NCI-H446 (cell line): ENCODE measurements at regions not wholly inside any gene's neighbourhood (a gene's known extent, or its start where the extent isn't known, plus 50 kb on each side); places are given as distances from the start of the nearest gene placed in this dataset.

Experiments
- DNase-seq, 2 experiments: peaks; one replicate each; lab custom pipeline; 2025; lab: John Stamatoyannopoulos, UW

DNA sequence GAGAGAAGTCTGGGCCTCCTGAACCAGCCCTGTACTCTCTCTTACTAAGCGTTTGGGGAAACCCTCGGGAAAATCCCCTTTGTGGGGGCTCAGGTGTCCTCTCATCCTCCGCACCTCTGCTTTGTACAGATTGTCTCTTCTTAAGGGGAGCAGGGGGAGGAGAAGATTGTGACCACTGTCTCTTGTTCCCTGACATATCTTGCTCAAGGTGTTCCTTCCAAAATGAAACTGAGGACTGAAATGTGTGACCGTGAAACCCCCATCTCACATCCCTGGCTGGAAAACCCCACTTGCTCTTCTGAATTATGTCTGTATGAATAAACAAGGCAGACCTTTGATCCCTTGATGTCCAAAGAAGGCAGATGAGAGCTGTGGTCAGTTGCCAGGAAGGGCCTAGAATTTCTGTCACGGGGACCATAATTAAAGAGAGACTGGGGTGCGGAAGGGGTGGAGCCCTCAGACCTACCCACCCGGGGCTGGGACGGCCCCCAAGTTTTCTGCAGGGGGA is 369.8 kb downstream of the AACS start:
- DNase-seq: no peak

DNA sequence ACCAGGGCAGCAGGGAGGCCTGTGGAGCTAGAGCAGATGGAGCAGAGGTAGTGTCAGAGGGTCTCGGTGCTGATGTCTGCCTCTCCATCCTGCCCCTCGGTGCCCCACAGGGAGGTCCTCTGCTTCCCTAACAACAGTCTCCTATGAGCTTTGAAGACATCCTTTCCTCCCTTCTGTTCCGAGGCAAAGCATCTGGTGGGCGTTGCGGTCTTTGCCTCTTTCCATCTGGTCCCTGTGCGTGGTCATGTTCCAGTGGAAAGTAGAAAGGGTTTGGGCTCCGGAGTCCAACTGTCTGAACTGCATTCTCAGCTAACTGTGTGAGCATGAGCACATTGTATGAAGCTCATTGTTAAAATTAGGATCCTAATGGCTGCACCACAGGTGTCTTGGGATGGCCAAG is 370.6 kb downstream of the AACS start:
- no peak for DNase-seq

- no peak for DNase-seq
These were observed 371.5 kb downstream of the AACS start for GRCh38 chr12:125436686-125437085.

GRCh38 chr12:125440399-125440798 is 375.2 kb downstream of the AACS start:
- no peak for DNase-seq

- DNase-seq: no peak
These were observed 378.1 kb downstream of the AACS start for GRCh38 chr12:125443341-125443740.

DNA sequence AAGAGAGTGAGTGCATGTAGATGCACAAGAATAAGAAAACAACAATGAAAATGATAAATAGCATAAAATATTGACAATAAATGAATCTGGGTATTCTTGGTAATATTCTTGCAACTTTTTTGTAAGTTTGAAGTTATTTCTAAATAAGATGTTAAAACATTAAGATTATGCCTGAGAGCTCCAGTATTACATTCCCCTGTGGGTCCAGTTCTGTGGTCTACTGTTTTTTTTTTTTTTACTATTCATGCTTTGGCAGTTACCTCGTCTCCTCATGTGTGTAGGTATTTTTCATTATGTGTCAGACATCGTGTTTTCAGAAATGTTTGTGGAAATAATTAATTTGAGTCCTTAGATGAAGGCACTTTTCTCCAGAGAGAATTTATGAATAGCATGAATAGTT is 386.2 kb downstream of the AACS start:
- no peak for DNase-seq

DNA sequence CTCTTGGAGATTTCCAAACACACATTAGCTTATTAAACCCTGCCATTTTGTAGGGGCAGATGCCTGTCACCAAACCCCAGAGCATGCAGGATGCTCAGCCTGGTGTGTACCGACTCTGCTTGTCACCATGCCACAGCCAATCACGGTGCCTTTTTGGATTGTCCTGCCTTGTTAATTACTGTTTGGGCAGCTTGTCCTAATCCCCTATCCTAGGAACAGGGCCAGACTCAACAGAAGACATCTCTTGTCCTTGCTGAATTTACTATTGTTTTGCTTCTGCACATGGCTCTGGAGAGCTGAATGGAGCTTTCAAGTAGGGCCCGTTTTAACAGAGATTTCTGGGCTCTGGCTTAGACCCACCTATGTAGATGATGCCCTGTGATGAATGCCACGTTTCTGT is 388.5 kb downstream of the AACS start:
- DNase-seq: no peak

GRCh38 chr12:125454291-125454690 is 389.1 kb downstream of the AACS start:
- no peak for DNase-seq

- no peak for DNase-seq
These were observed 389.7 kb downstream of the AACS start for GRCh38 chr12:125454786-125455480.

- DNase-seq: no peak
These were observed 390.3 kb downstream of the AACS start for GRCh38 chr12:125455556-125455955.

GRCh38 chr12:125458552-125459268 is 393.5 kb downstream of the AACS start:
- DNase-seq: no peak

DNA sequence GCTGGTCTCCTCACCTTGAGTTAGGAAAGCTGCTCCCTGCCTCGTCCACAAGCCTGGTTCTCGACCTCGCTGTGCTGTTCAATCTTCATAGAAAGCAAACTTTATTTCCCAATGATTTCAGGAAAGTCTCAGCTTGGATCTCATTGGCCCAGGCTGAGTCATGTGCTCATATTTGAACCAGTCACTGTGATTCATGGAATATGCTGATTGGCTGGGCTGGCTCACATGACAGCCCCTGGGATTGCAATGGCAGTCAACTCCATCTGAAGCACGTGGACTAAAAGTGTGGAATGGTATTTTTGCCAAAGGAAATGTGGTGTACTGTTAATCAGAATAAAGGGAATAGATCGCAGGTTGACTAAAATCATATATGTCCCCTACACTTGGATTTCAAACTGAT is 396.6 kb downstream of the AACS start:
- DNase-seq: no peak

DNA sequence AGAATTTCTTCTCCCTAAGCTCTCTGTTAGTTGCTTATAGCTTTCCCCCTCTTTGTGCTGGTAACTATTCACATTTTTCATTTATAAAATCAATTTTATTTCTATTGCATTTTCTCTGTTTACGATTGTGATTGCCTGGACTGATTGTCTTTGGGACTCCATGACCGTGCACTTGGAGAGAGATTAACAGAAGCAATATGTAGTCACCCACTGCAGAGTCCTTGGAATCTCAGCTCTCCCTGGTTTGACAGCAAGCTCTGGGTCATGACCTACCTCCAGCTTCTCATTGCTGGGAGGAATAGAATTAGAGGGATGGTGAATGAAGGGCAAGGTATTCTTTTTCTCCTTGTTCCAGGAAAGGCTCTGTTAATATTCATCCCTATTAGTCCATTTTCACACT is 398.2 kb downstream of the AACS start:
- no peak for DNase-seq

DNA sequence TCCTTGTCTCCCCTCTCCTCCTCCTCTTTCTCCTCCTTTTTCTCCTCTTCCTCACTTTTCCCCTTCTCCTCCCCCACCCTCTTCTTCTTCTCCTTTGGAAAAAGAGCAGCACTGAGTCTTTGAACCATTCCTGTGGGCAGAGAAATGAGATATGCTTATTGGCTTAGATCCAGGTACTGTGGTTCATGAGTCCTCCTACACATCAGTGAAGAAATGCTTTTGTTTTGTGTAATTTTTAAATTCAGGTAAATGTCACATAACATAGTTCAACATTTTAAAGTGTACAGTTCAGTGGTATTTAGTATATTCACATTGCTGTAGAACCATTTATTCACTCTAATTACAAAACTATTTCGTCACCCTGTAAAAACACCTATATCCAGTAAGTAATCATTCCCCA is 402.1 kb downstream of the AACS start:
- no peak for DNase-seq

GRCh38 chr12:125469683-125470082 is 404.4 kb downstream of the AACS start:
- no peak for DNase-seq

GRCh38 chr12:125470838-125471783 is 405.9 kb downstream of the AACS start:
- DNase-seq: no peak

- no peak for DNase-seq
These were observed 408.3 kb downstream of the AACS start for GRCh38 chr12:125473501-125473900.

GRCh38 chr12:125487336-125487735 is 422.1 kb downstream of the AACS start:
- no peak for DNase-seq

GRCh38 chr12:125491553-125491952 is 426.3 kb downstream of the AACS start:
- no peak for DNase-seq

DNA sequence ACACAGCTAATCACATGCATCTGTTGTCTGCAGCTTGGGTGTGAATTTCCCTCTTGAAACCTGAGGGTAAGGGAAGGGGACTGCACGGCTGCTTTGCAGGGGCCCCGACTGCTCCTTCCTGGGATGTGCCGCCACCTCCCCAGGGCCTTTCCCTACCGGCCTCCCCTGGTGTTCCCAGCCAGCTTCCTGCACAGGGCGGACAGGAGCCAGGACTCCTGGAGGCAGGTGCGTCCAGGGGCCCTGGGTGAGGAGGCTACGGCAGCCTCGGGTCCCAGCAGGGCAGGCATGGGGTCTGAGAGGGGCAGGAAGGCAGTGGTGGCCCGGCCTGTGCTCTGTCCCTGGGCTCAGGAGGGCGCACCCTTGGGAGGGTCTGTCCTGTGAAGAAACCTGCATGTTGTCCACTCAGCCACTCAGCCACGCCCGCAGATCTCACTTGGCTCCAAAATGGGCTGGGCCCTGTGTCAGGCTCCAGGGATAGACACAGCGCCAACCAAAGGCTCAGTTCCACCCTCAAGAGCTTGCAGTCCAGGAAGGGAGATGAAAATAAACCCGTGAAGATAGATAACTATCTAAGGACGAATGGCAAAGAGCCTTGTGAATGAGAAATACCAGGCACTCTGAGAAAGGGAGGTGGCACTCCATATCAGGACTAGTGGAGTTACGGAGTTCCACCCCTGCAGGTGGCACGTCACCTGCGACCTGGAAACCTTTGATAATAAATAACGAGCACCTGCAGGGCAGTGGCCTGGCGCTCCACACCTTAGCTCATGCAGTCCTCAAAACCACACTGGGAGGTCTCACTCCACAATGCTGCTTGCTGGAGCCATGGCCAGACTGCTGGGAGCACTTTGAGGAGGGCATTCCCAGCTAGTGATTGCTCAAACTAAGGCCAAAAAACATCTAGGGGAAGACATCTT is 427.4 kb downstream of the AACS start:
- DNase-seq: no peak

GRCh38 chr12:125493704-125494308 is 428.6 kb downstream of the AACS start:
- no peak for DNase-seq
